ENCODE measurements at regions not wholly inside any gene's neighbourhood (a gene's known extent, or its start where the extent isn't known, plus 50 kb on each side); places are given as distances from the start of the nearest gene placed in this dataset.
A peak's percentile ranks its signal among the peaks of the same experiment; 100 is the strongest.

DNA sequence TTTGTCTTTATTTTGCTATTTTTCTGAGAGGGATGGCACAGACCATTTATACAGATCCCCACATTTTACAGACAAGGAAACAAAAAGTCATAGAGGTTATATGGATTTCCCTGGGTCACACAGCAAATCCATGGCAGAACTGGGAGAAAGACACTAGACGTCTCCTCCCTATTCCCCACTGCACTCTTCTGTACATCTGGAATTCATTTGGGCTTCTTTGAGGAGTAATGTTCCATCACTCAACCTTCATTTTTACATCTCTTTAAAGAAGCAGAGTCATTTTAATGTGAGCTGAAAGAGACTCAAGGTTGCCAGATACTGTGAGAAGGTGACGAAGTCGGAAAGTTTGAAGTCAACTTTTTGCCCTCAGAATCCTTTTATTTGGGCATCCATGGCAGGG, 207.3 kb downstream of the OTOR start:
- H3K9me3 ChIP-seq (ENCODE audit: low read depth, low read length, poor library complexity, severe bottlenecking), result no peaks in the 10 kb centered on the region
- POLR2A ChIA-PET (ENCODE audit: low non-redundant PET), result no interaction called here
- BruUV-seq (replicated peaks), result no TSS peak
- TF ChIP-seq, protein P1, sequence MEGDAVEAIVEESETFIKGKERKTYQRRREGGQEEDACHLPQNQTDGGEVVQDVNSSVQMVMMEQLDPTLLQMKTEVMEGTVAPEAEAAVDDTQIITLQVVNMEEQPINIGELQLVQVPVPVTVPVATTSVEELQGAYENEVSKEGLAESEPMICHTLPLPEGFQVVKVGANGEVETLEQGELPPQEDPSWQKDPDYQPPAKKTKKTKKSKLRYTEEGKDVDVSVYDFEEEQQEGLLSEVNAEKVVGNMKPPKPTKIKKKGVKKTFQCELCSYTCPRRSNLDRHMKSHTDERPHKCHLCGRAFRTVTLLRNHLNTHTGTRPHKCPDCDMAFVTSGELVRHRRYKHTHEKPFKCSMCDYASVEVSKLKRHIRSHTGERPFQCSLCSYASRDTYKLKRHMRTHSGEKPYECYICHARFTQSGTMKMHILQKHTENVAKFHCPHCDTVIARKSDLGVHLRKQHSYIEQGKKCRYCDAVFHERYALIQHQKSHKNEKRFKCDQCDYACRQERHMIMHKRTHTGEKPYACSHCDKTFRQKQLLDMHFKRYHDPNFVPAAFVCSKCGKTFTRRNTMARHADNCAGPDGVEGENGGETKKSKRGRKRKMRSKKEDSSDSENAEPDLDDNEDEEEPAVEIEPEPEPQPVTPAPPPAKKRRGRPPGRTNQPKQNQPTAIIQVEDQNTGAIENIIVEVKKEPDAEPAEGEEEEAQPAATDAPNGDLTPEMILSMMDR (conservative IDR thresholded peaks at IDR 0.05; ENCODE audit: low read depth, low read length), result no peak
- no peak for TF ChIP-seq EZH2 (IDR thresholded peaks at IDR 0.05; ENCODE audit: borderline replicate concordance, low read depth, low read length, poor library complexity, severe bottlenecking)
- H3K36me3 ChIP-seq (ENCODE audit: insufficient read depth, low read length, poor library complexity, severe bottlenecking), result no peaks in the 10 kb centered on the region
- peaks cover 13% of the 10 kb centered on the region for H3K4me1 ChIP-seq (ENCODE audit: insufficient read depth, low read length, poor library complexity, severe bottlenecking)
- H3K27ac ChIP-seq (ENCODE audit: low read depth, low read length, poor library complexity, severe bottlenecking), result no peak overlapping the region
- intact Hi-C loops (cut with micrococcal nuclease; ENCODE audit: unreplicated experiment), result no loop called here
- peak; percentile 49 for DNase-seq (ENCODE audit: low spot score)
- H3K27me3 ChIP-seq (replicated peaks; ENCODE audit: insufficient read depth, low read depth, low read length, poor library complexity), result no peaks in the 10 kb centered on the region
- H3K4me3 ChIP-seq (ENCODE audit: low read depth, low read length, poor library complexity, severe bottlenecking), result no peak overlapping the region
- CTCF ChIA-PET, result no interaction called here

DNA sequence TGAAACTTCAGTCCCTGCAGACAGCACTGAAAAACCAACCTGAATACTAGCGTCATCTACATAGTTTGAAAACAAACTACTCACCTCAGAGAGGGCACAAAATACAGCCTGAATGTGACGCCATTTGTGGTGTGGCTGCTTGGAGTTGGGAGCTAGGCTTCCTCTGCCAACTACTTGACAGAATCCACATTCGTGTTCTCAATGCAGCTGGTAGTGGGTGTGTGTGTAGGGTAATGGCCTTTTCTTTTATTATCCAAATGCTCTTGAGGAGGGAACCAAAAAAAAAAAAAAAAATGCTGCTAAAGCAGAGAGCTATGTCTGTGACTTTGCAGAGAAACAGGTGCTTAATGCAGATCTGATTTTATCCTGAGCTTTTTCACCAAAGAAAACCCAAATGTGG, 207.8 kb downstream of the OTOR start:
- H3K4me3 ChIP-seq (ENCODE audit: low read depth, low read length, poor library complexity, severe bottlenecking), result no peak overlapping the region
- peaks cover 1% of the 10 kb centered on the region for H3K9me3 ChIP-seq (ENCODE audit: low read depth, low read length, poor library complexity, severe bottlenecking)
- no peaks in the 10 kb centered on the region for H3K36me3 ChIP-seq (ENCODE audit: insufficient read depth, low read length, poor library complexity, severe bottlenecking)
- ChIA-PET CTCF (no interaction called here), POLR2A (ENCODE audit: low non-redundant PET) (interaction anchor here (0.6 kb wide), 2 partner anchors 9 to 28 kb away, joined by 5 to 6 read pairs; no protein-coding TSS in a partner anchor)
- H3K4me1 ChIP-seq (ENCODE audit: insufficient read depth, low read length, poor library complexity, severe bottlenecking), result peaks cover 13% of the 10 kb centered on the region
- H3K27ac ChIP-seq (ENCODE audit: low read depth, low read length, poor library complexity, severe bottlenecking), result no peak overlapping the region
- TF ChIP-seq, protein P1 (conservative IDR thresholded peaks at IDR 0.05; ENCODE audit: low read depth, low read length), result no peak
- no peak for TF ChIP-seq EZH2 (IDR thresholded peaks at IDR 0.05; ENCODE audit: borderline replicate concordance, low read depth, low read length, poor library complexity, severe bottlenecking)
- no peak for DNase-seq (ENCODE audit: low spot score)
- H3K27me3 ChIP-seq (replicated peaks; ENCODE audit: insufficient read depth, low read depth, low read length, poor library complexity), result no peaks in the 10 kb centered on the region
- intact Hi-C loops (cut with micrococcal nuclease; ENCODE audit: unreplicated experiment), result no loop called here
- no TSS peak for BruUV-seq (replicated peaks)

DNA sequence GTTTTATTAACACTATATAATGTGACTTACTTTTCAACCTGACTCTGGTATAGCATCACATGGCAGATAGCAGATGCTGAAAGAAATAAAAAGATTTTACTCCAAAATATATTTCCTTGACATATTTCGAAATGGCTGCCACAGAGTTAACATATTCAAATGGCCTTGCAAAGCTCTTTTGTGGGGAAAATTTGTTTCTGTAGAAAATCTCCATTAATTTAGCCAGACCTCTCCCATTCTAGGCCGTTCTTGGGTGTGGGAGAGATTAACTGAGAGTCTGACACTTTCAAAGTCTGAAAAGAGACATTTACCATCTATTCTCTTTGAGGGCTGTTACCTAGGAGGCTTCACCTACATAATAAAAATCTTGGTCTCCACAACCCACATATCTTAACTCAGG, 217.2 kb downstream of the OTOR start:
- Histone ChIP-seq H3K9me3 (ENCODE audit: low read depth, low read length, poor library complexity, severe bottlenecking) (peaks cover 7% of the 10 kb centered on the region), H3K27me3 (replicated peaks; ENCODE audit: insufficient read depth, low read depth, low read length, poor library complexity) (no peaks in the 10 kb centered on the region), H3K4me3 (ENCODE audit: low read depth, low read length, poor library complexity, severe bottlenecking) (no peak overlapping the region), H3K27ac (ENCODE audit: low read depth, low read length, poor library complexity, severe bottlenecking) (no peak overlapping the region), H3K4me1 (ENCODE audit: insufficient read depth, low read length, poor library complexity, severe bottlenecking) (no peaks in the 10 kb centered on the region), H3K36me3 (ENCODE audit: insufficient read depth, low read length, poor library complexity, severe bottlenecking) (no peaks in the 10 kb centered on the region)
- CTCF ChIA-PET, result no interaction called here
- DNase-seq (ENCODE audit: low spot score), result no peak
- intact Hi-C loops (cut with micrococcal nuclease; ENCODE audit: unreplicated experiment), result no loop called here
- BruUV-seq (replicated peaks), result no TSS peak
- POLR2A ChIA-PET (ENCODE audit: low non-redundant PET), result interaction anchor here (0.7 kb wide), 1 partner anchor 534 kb away, joined by 3 read pairs; no protein-coding TSS in a partner anchor
- TF ChIP-seq EZH2 (IDR thresholded peaks at IDR 0.05; ENCODE audit: borderline replicate concordance, low read depth, low read length, poor library complexity, severe bottlenecking), result no peak
- TF ChIP-seq, protein P1 (conservative IDR thresholded peaks at IDR 0.05; ENCODE audit: low read depth, low read length), result no peak
